IPS-NIHi7 (cell line): ENCODE measurements at regions not wholly inside any gene's neighbourhood (a gene's known extent, or its start where the extent isn't known, plus 50 kb on each side); places are given as distances from the start of the nearest gene placed in this dataset.

Experiments
- DNase-seq: peaks from one replicate; pipeline ENCODE4 v3.0.0; 2012; ENCODE audit warnings: mixed read lengths; ENCODE audit errors: extremely low spot score

DNA sequence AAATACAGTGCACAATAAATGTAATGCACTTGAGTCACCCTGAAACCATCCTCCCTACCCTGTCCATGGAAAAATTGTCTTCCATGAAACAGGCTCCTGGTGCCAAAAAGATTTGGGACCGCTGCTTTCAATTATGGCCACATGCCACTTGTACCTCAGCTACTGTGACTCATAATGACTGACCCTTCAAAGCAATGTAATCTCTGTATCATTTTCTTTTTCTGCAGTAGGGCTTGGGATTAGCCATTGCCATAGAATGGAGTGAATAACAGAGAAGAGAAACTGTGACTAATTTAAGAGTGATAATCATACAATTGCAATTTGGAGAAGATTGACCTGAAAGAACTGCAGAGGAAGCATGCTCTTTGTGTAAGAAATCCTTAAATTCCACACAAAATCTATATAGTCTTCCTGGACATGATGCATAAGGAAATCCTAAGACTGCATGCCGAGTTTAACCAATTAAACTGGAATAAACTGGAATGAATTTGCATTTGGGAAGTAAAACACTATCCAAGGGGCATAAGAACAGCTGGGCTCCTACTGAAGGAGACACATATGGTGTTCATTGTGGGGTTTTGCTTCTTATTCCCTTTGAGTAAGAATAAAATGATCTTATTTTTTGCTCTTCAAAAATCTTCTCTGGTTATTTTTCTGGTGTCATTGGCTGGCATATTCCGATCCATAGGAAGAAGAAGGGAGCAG lies 59.5 kb upstream of the SLC7A1 start:
- DNase-seq: no peak

DNA sequence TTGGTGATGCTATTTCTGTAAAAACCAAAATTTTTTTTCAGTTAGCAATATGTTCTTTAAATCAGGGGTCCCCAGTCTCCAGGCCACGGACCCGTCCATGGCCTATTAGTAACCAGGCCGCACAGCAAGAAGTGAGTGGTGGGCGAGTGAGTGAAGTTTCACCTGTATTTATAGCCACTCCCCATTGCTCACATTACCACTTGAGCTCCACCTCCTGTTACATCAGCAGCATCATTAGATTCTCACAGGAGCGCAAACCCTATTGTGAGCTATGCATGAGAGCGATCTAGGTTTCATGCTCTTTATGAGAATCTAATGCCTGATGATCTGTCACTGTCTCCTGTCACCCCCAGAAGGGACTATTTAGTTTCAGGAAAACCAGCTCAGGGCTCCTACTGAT lies 58.9 kb upstream of the SLC7A1 start:
- no peak for DNase-seq

DNA sequence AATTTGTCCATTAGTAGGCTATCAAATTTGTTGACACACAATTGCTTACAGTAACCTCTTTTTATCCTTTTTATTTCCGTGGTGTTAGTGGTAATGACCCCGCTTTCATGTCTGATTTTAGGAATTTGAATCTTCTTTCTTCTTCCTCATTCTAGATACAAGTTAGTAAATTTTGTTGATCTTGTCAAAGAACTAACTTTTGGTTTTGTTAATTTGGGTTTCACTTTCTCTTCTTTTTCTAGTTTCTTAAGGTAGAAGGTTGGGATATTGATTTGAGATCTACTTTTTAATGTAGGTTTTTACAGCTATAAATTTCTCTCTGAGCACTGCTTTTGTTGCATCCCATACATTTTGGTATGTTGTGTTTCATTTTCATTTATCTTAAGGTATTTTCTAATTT lies 53.3 kb upstream of the SLC7A1 start:
- DNase-seq: no peak
